ENCODE measurements at regions not wholly inside any gene's neighbourhood (a gene's known extent, or its start where the extent isn't known, plus 50 kb on each side); places are given as distances from the start of the nearest gene placed in this dataset.

- no peak for DNase-seq
- 60 to 84% methylated on average over 2 to 17 of the region's 20 CpGs for WGBS, 2 donors
- Histone ChIP-seq H3K9me3 (no peaks in the 10 kb centered on the region), H3K4me1 (no peaks in the 10 kb centered on the region), H3K36me3 (no peaks in the 10 kb centered on the region), H3K27me3 (no peaks in the 10 kb centered on the region), H3K27ac (no peak overlapping the region), H3K4me3 (replicated peaks in 1 of 3) (no peak overlapping the region)
- intact Hi-C loops (cut with DNase I), result no loop called here
- TF ChIP-seq CTCF (IDR thresholded peaks at IDR 0.05), result no peak
- TF ChIP-seq POLR2A (IDR thresholded peaks at IDR 0.05), result no peak
These were observed 86.5 kb downstream of the MYEOV start for GRCh38 chr11:69380451-69380901.

- Histone ChIP-seq H3K36me3 (no peaks in the 10 kb centered on the region), H3K27me3 (no peaks in the 10 kb centered on the region), H3K4me3 (replicated peaks in 1 of 3) (no peak overlapping the region), H3K4me1 (no peaks in the 10 kb centered on the region), H3K9me3 (no peaks in the 10 kb centered on the region), H3K27ac (no peak overlapping the region)
- WGBS, 2 donors, result 87 to 100% methylated on average over 1 to 4 of the region's 10 CpGs
- intact Hi-C loops (cut with DNase I), result no loop called here
- TF ChIP-seq POLR2A (IDR thresholded peaks at IDR 0.05) (no peak), CTCF (IDR thresholded peaks at IDR 0.05) (no peak)
- DNase-seq, result no peak
These were observed 87.1 kb downstream of the MYEOV start for GRCh38 chr11:69380921-69381581.

- H3K4me3 ChIP-seq (replicated peaks in 1 of 3), result no peak overlapping the region
- WGBS, 2 donors, result 88 to 91% methylated on average over 17 of the region's 17 CpGs
- no peaks in the 10 kb centered on the region for H3K4me1 ChIP-seq
These were observed 87.8 kb downstream of the MYEOV start for GRCh38 chr11:69381681-69382130.

GRCh38 chr11:69382131-69383128, 88.5 kb downstream of the MYEOV start:
- H3K4me3 ChIP-seq (replicated peaks in 1 of 3), result no peak overlapping the region
- intact Hi-C loops (cut with DNase I), result no loop called here
- TF ChIP-seq CTCF (IDR thresholded peaks at IDR 0.05) (no peak), POLR2A (IDR thresholded peaks at IDR 0.05) (no peak)
- H3K4me1 ChIP-seq, result no peaks in the 10 kb centered on the region
- DNase-seq, result no peak
- no peaks in the 10 kb centered on the region for H3K9me3 ChIP-seq
- no peak overlapping the region for H3K27ac ChIP-seq
- 86 to 87% methylated on average over 26 to 27 of the region's 27 CpGs for WGBS, 2 donors
- H3K27me3 ChIP-seq, result no peaks in the 10 kb centered on the region
- H3K36me3 ChIP-seq, result no peaks in the 10 kb centered on the region

More at GRCh38 chr11:69381681-69382130, 87.8 kb downstream of the MYEOV start:
- H3K27ac ChIP-seq, result no peak overlapping the region
- intact Hi-C loops (cut with DNase I), result no loop called here
- H3K27me3 ChIP-seq, result no peaks in the 10 kb centered on the region
- H3K36me3 ChIP-seq, result no peaks in the 10 kb centered on the region
- TF ChIP-seq CTCF (IDR thresholded peaks at IDR 0.05) (no peak), POLR2A (IDR thresholded peaks at IDR 0.05) (no peak)
- no peaks in the 10 kb centered on the region for H3K9me3 ChIP-seq
- DNase-seq, result no peak
